ENCODE measurements at regions not wholly inside any gene's neighbourhood (a gene's known extent, or its start where the extent isn't known, plus 50 kb on each side); places are given as distances from the start of the nearest gene placed in this dataset.

DNA sequence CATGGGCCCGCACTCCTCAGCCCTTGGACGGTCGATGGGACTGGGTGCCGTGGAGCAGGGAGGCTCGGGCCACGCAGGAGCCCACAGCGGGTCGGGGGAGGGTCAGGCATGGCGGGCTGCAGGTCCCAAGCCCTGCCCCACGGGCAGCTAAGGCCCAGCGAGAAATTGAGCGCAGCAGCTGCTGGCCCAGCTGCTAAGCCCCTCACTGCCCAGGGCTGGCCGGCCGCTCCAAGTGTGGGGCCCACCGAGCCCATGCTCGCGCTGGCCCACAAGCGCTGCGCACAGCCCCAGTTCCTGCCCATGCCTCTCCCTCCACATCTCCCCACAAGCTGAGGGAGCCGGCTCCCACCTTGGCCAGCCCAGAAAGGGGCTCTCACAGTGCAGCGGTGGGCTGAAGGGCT is 259.4 kb downstream of the VGLL3 start:
- H3K36me3 ChIP-seq (ENCODE audit: control insufficient read depth in 1 of 2, insufficient read depth in 2 of 2, low read length in 2 of 2): no peaks in the 10 kb centered on the region
- no peak overlapping the region for H3K4me3 ChIP-seq (ENCODE audit: low read depth, low read length)
- H3K27me3 ChIP-seq (ENCODE audit: insufficient read depth, low read length): no peaks in the 10 kb centered on the region
- H4K12ac ChIP-seq (ENCODE audit: low read depth, low read length): no peak overlapping the region
- no peak overlapping the region for H3K4ac ChIP-seq (ENCODE audit: low read depth, low read length)
- H3K27ac ChIP-seq (ENCODE audit: low read depth, low read length): no peak overlapping the region
- no peak overlapping the region for H2BK120ac ChIP-seq (ENCODE audit: insufficient read depth, low read length, poor library complexity)
- H3K14ac ChIP-seq (ENCODE audit: low read length): no peak overlapping the region
- no peak overlapping the region for H4K8ac ChIP-seq (ENCODE audit: low read depth, low read length)
- no peaks in the 10 kb centered on the region for H3K79me2 ChIP-seq (ENCODE audit: control insufficient read depth, insufficient read depth, low read length, poor library complexity)
- no peak overlapping the region for H3K4me2 ChIP-seq (ENCODE audit: low read length)
- no peak overlapping the region for H3K23ac ChIP-seq (ENCODE audit: low read length)
- H2BK12ac ChIP-seq (ENCODE audit: low read length): no peak overlapping the region
- no peak overlapping the region for H2BK5ac ChIP-seq (ENCODE audit: low read depth, low read length, poor library complexity)
- peaks cover 5% of the 10 kb centered on the region for H3K9me3 ChIP-seq (ENCODE audit: insufficient read depth, low read depth, low read length)
- H3K4me1 ChIP-seq (ENCODE audit: control insufficient read depth in 1 of 2, insufficient read depth in 2 of 2, low read length in 2 of 2): no peaks in the 10 kb centered on the region
- no peak overlapping the region for H4K91ac ChIP-seq (ENCODE audit: low read depth, low read length)
- no peak overlapping the region for H3K9ac ChIP-seq (ENCODE audit: low read length)
- no peaks in the 10 kb centered on the region for H3K79me1 ChIP-seq (ENCODE audit: low read length)
- H2AFZ ChIP-seq (ENCODE audit: insufficient read depth, low read length, poor library complexity): no peak overlapping the region
- no CpG with 5 or more reads among the region's 21 CpGs for WGBS (ENCODE audit: extremely low coverage, insufficient coverage, insufficient read length)
- H3K18ac ChIP-seq (ENCODE audit: low read length): no peak overlapping the region
- no peak for DNase-seq
- H2AK5ac ChIP-seq (ENCODE audit: low read length): no peak overlapping the region

DNA sequence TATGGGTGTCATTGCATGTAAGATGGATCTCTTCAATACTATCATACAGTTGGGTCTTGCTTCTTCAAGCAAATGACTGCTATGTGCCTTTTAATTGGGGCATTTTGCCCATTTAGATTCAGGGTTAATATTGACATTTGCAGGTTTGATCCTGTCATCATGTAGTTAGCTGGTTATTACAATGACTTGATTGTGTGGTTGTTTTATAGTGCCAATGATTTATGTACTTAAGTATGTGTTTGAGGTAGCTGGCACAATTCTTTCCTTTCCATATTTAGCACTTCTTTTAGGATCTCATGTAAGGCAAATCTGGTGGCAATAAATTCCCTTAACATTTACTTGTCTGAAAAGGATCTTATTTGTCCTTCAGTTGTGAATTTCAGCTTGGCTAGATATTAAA is 267.5 kb downstream of the VGLL3 start:
- no peaks in the 10 kb centered on the region for H3K27me3 ChIP-seq (ENCODE audit: insufficient read depth, low read length)
- no peak overlapping the region for H4K12ac ChIP-seq (ENCODE audit: low read depth, low read length)
- H3K4me1 ChIP-seq (ENCODE audit: control insufficient read depth in 1 of 2, insufficient read depth in 2 of 2, low read length in 2 of 2): no peaks in the 10 kb centered on the region
- no peak overlapping the region for H3K27ac ChIP-seq (ENCODE audit: low read depth, low read length)
- no peak overlapping the region for H4K91ac ChIP-seq (ENCODE audit: low read depth, low read length)
- no peaks in the 10 kb centered on the region for H3K9me3 ChIP-seq (ENCODE audit: insufficient read depth, low read depth, low read length)
- no peak overlapping the region for H3K23ac ChIP-seq (ENCODE audit: low read length)
- no peak overlapping the region for H3K4me3 ChIP-seq (ENCODE audit: low read depth, low read length)
- H3K4me2 ChIP-seq (ENCODE audit: low read length): no peak overlapping the region
- H3K79me2 ChIP-seq (ENCODE audit: control insufficient read depth, insufficient read depth, low read length, poor library complexity): no peaks in the 10 kb centered on the region
- H3K18ac ChIP-seq (ENCODE audit: low read length): no peak overlapping the region
- DNase-seq: no peak
- no peak overlapping the region for H2BK12ac ChIP-seq (ENCODE audit: low read length)
- no peak overlapping the region for H2BK5ac ChIP-seq (ENCODE audit: low read depth, low read length, poor library complexity)
- no peak overlapping the region for H2BK120ac ChIP-seq (ENCODE audit: insufficient read depth, low read length, poor library complexity)
- no peaks in the 10 kb centered on the region for H3K79me1 ChIP-seq (ENCODE audit: low read length)
- H3K9ac ChIP-seq (ENCODE audit: low read length): no peak overlapping the region
- H3K4ac ChIP-seq (ENCODE audit: low read depth, low read length): no peak overlapping the region
- H3K14ac ChIP-seq (ENCODE audit: low read length): no peak overlapping the region
- no peak overlapping the region for H2AK5ac ChIP-seq (ENCODE audit: low read length)
- no peaks in the 10 kb centered on the region for H3K36me3 ChIP-seq (ENCODE audit: control insufficient read depth in 1 of 2, insufficient read depth in 2 of 2, low read length in 2 of 2)
- no peak overlapping the region for H2AFZ ChIP-seq (ENCODE audit: insufficient read depth, low read length, poor library complexity)
- no peak overlapping the region for H4K8ac ChIP-seq (ENCODE audit: low read depth, low read length)

DNA sequence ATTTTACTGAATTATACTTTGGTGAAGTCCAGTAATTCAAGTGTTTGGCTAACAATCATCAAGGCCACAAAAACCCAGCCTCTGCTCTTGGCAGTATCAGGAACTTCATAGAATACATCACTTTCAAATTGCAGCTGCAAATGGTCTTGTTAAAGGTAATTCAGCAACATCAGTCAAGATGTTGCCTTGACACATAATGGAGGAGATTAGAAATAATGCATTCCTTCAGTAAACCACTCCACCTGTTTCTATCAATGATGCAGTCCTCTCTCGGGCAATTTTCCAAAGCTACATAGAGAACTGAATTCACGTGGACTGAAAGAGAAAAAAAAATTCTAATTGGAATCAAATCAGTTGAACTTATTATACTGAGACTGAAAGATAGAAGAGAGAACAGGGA is 279.3 kb downstream of the VGLL3 start:
- no peak overlapping the region for H3K18ac ChIP-seq (ENCODE audit: low read length)
- WGBS (ENCODE audit: extremely low coverage, insufficient coverage, insufficient read length): no CpG with 5 or more reads among the region's 2 CpGs
- H4K8ac ChIP-seq (ENCODE audit: low read depth, low read length): no peak overlapping the region
- H3K36me3 ChIP-seq (ENCODE audit: control insufficient read depth in 1 of 2, insufficient read depth in 2 of 2, low read length in 2 of 2): no peaks in the 10 kb centered on the region
- no peak for DNase-seq
- H2AFZ ChIP-seq (ENCODE audit: insufficient read depth, low read length, poor library complexity): no peak overlapping the region
- no peak overlapping the region for H3K23ac ChIP-seq (ENCODE audit: low read length)
- H3K79me2 ChIP-seq (ENCODE audit: control insufficient read depth, insufficient read depth, low read length, poor library complexity): no peaks in the 10 kb centered on the region
- H3K4me3 ChIP-seq (ENCODE audit: low read depth, low read length): no peak overlapping the region
- no peak overlapping the region for H4K91ac ChIP-seq (ENCODE audit: low read depth, low read length)
- no peak overlapping the region for H3K4me2 ChIP-seq (ENCODE audit: low read length)
- H3K4ac ChIP-seq (ENCODE audit: low read depth, low read length): no peak overlapping the region
- no peaks in the 10 kb centered on the region for H3K27me3 ChIP-seq (ENCODE audit: insufficient read depth, low read length)
- no peak overlapping the region for H2AK5ac ChIP-seq (ENCODE audit: low read length)
- H2BK5ac ChIP-seq (ENCODE audit: low read depth, low read length, poor library complexity): no peak overlapping the region
- no peaks in the 10 kb centered on the region for H3K4me1 ChIP-seq (ENCODE audit: control insufficient read depth in 1 of 2, insufficient read depth in 2 of 2, low read length in 2 of 2)
- H3K14ac ChIP-seq (ENCODE audit: low read length): no peak overlapping the region
- no peak overlapping the region for H3K9ac ChIP-seq (ENCODE audit: low read length)
- H3K9me3 ChIP-seq (ENCODE audit: insufficient read depth, low read depth, low read length): peaks cover 3% of the 10 kb centered on the region
- no peak overlapping the region for H2BK120ac ChIP-seq (ENCODE audit: insufficient read depth, low read length, poor library complexity)
- no peaks in the 10 kb centered on the region for H3K79me1 ChIP-seq (ENCODE audit: low read length)
- no peak overlapping the region for H3K27ac ChIP-seq (ENCODE audit: low read depth, low read length)
- no peak overlapping the region for H4K12ac ChIP-seq (ENCODE audit: low read depth, low read length)
- no peak overlapping the region for H2BK12ac ChIP-seq (ENCODE audit: low read length)

DNA sequence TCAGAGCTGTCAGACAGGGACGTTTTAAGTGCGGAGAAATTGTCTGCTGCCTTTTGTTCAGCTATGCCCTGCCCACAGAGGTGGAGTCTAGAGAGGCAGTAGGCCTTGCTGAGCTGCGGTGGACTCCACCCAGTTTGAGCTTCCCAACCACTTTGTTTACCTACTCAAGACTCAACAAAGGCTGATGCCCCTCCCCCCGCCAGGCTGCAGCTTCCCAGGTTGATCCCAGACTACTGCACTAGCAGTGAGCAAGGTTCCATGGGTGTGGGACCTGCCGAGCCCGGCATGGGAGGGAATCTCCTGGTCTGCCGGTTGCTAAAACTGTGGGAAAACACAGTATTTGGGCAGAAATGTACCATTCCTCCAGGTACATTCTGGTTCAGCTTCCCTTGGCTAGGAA is 282.1 kb downstream of the VGLL3 start:
- no peaks in the 10 kb centered on the region for H3K4me1 ChIP-seq (ENCODE audit: control insufficient read depth in 1 of 2, insufficient read depth in 2 of 2, low read length in 2 of 2)
- H3K14ac ChIP-seq (ENCODE audit: low read length): no peak overlapping the region
- no peak overlapping the region for H4K8ac ChIP-seq (ENCODE audit: low read depth, low read length)
- H2BK120ac ChIP-seq (ENCODE audit: insufficient read depth, low read length, poor library complexity): no peak overlapping the region
- H3K79me2 ChIP-seq (ENCODE audit: control insufficient read depth, insufficient read depth, low read length, poor library complexity): no peaks in the 10 kb centered on the region
- H3K4me2 ChIP-seq (ENCODE audit: low read length): no peak overlapping the region
- H4K12ac ChIP-seq (ENCODE audit: low read depth, low read length): no peak overlapping the region
- no peaks in the 10 kb centered on the region for H3K79me1 ChIP-seq (ENCODE audit: low read length)
- H3K27ac ChIP-seq (ENCODE audit: low read depth, low read length): no peak overlapping the region
- no peak overlapping the region for H3K4ac ChIP-seq (ENCODE audit: low read depth, low read length)
- H3K9ac ChIP-seq (ENCODE audit: low read length): no peak overlapping the region
- no peak overlapping the region for H3K23ac ChIP-seq (ENCODE audit: low read length)
- no CpG with 5 or more reads among the region's 7 CpGs for WGBS (ENCODE audit: extremely low coverage, insufficient coverage, insufficient read length)
- H4K91ac ChIP-seq (ENCODE audit: low read depth, low read length): no peak overlapping the region
- H3K4me3 ChIP-seq (ENCODE audit: low read depth, low read length): no peak overlapping the region
- no peak for DNase-seq
- no peak overlapping the region for H2AFZ ChIP-seq (ENCODE audit: insufficient read depth, low read length, poor library complexity)
- no peak overlapping the region for H2BK12ac ChIP-seq (ENCODE audit: low read length)
- no peak overlapping the region for H2BK5ac ChIP-seq (ENCODE audit: low read depth, low read length, poor library complexity)
- H3K9me3 ChIP-seq (ENCODE audit: insufficient read depth, low read depth, low read length): peaks cover 3% of the 10 kb centered on the region
- no peak overlapping the region for H2AK5ac ChIP-seq (ENCODE audit: low read length)
- no peak overlapping the region for H3K18ac ChIP-seq (ENCODE audit: low read length)
- no peaks in the 10 kb centered on the region for H3K36me3 ChIP-seq (ENCODE audit: control insufficient read depth in 1 of 2, insufficient read depth in 2 of 2, low read length in 2 of 2)
- no peaks in the 10 kb centered on the region for H3K27me3 ChIP-seq (ENCODE audit: insufficient read depth, low read length)
